Ectodermal cell (in vitro differentiated cells): ENCODE measurements at regions not wholly inside any gene's neighbourhood (a gene's known extent, or its start where the extent isn't known, plus 50 kb on each side); places are given as distances from the start of the nearest gene placed in this dataset.

ENCODE experiments used
- H3K27ac ChIP-seq: 2 replicates; pipeline ENCODE4 v1.7.0; 2013; ENCODE audit warnings: mild to moderate bottlenecking, low read depth, low read length; ENCODE audit not compliant: insufficient read depth, poor library complexity, severe bottlenecking
- H3K27me3 ChIP-seq: 2 replicates; pipeline ENCODE4 v1.7.0; 2013; ENCODE audit warnings: mild to moderate bottlenecking, low read length; ENCODE audit not compliant: insufficient read depth, control insufficient read depth, poor library complexity, severe bottlenecking
- H3K36me3 ChIP-seq: one replicate; pipeline ENCODE4 v1.7.0; 2013; ENCODE audit warnings: low read length; ENCODE audit not compliant: control insufficient read depth, insufficient read depth
- H3K4me1 ChIP-seq: one replicate; pipeline ENCODE4 v1.7.0; 2013; ENCODE audit warnings: low read length; ENCODE audit not compliant: control insufficient read depth, insufficient read depth
- H3K4me3 ChIP-seq: 2 replicates; pipeline ENCODE4 v1.7.0; 2013; ENCODE audit warnings: low read depth, low read length, control low read depth; ENCODE audit not compliant: insufficient read depth
- H3K9me3 ChIP-seq: 2 replicates; pipeline ENCODE4 v1.7.0; 2013; ENCODE audit warnings: mild to moderate bottlenecking, low read length, moderate library complexity; ENCODE audit not compliant: control insufficient read depth
- WGBS, 2 experiments: methylation state at CpG; one replicate each; pipeline ENCODE4 v1.1.7; 2013; ENCODE audit warnings: missing lambda C conversion rate in 2 of 2; 5-methylcytosine and 5-hydroxymethylcytosine counted together

DNA sequence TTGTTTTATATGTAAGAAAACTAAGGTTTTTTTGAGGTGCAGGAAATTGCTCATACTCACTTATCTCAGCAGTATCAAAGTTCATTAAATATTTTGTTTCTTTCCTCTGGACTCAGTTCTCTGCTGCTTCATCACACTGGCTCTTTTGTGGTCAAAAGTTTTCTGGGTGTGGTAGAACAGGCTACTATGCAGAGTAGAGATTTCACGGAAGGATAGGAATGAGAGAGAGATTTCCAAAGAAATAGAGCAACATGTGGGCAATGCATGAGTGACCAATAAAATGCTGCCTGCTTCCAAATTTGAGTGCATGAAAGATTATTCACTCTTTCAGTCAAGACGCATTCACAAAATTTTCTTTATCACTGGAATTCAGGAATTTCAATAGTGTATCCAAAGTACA, 577.3 kb upstream of the SEMA6D start:
- Histone ChIP-seq H3K27ac (no peak overlapping the region), H3K36me3 (no peaks in the 10 kb centered on the region), H3K4me3 (no peak overlapping the region), H3K27me3 (no peaks in the 10 kb centered on the region), H3K4me1 (no peaks in the 10 kb centered on the region), H3K9me3 (no peaks in the 10 kb centered on the region)
- 86 to 95% methylated on average over 1 to 2 of the region's 2 CpGs for WGBS, 2 experiments

DNA sequence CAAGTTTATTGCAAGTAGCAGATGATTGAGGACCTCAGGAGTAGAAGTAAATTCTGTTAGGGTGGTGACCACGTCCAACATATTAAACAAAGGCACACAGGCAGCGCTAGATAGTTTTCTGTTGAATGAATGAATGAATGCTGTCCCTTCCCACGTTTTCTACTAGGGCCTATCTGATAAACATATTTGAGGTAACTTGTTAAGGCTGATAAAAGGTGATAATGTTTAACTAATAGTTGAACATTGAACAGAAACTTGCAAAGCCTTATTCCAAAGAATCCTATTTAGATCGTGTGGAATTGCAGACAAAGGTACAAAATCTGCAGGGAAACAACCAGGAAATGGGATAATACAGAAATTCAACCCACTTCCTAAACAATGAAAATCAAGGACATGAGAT, 559.5 kb upstream of the SEMA6D start:
- H3K9me3 ChIP-seq: no peaks in the 10 kb centered on the region
- no peak overlapping the region for H3K4me3 ChIP-seq
- peaks cover 5% of the 10 kb centered on the region for H3K4me1 ChIP-seq
- H3K27me3 ChIP-seq: no peaks in the 10 kb centered on the region
- H3K27ac ChIP-seq: no peak overlapping the region
- H3K36me3 ChIP-seq: no peaks in the 10 kb centered on the region
- 87 to 91% methylated on average over 4 of the region's 4 CpGs for WGBS, 2 experiments

DNA sequence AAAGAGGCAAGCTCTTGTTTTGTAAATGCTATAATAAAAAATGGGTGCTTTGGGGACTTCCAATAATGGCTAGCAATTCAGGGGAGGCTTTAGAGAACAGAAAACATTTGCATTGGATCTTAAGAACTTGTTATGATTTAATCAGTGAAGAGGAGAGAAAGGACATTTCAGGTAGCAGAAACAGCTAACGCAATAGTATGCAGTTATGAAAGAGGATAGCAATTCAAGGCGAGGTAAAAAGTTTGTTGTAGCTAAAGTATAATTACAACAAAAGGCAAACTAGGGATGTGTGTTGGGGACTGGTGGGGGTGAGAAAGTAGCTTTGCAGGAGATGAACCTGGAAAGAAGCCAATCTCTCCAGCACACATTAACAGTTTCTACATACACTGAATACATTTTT, 558.7 kb upstream of the SEMA6D start:
- H3K27me3 ChIP-seq: no peaks in the 10 kb centered on the region
- H3K9me3 ChIP-seq: no peaks in the 10 kb centered on the region
- H3K4me3 ChIP-seq: no peak overlapping the region
- H3K4me1 ChIP-seq: peaks cover 5% of the 10 kb centered on the region
- H3K27ac ChIP-seq: no peak overlapping the region
- H3K36me3 ChIP-seq: no peaks in the 10 kb centered on the region
- 97 to 99% methylated on average over 2 of the region's 2 CpGs for WGBS, 2 experiments

DNA sequence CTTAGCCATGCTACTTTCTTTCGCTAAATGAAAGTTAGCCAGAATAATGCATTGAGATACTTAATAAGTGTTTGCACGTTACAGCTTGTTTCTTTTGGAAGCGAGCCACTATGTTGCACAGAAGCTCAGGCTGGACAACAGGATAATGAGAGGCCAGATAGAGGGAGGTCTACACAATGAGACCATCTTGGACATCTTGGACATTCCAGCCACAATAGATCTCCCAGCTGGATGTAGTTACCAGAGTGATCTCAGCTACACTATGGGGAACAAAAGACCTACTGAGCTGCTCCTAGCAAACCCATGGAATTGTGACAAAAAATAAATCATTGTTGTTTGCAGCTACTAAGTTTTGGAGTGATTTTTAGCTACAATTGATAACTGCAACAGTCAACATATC, 540.1 kb upstream of the SEMA6D start:
- H3K27ac ChIP-seq: no peak overlapping the region
- WGBS, 2 experiments: 98 to 99% methylated on average over 3 of the region's 3 CpGs
- H3K4me3 ChIP-seq: no peak overlapping the region
- peaks cover under 1% of the 10 kb centered on the region for H3K27me3 ChIP-seq
- no peaks in the 10 kb centered on the region for H3K9me3 ChIP-seq
- H3K36me3 ChIP-seq: no peaks in the 10 kb centered on the region
- H3K4me1 ChIP-seq: no peaks in the 10 kb centered on the region

DNA sequence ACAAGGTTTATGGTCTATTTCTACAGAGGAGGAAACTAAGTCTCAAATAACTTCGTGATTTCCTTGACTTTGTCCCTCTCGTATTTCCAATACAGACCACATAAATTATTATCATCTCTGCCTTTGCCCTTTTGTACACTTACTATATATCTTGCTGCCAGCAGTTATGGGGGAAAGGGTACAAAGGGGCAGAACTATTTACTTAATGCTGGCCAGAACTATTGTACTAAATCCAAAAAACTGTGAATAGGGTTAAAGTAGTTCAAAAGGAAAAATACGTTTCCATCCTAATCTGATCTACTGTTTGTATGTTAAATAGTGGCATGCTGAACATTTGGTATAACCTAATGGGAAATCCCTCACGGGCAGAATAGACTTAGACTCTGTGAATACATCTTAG, 537.3 kb upstream of the SEMA6D start:
- Histone ChIP-seq H3K4me3 (no peak overlapping the region), H3K9me3 (no peaks in the 10 kb centered on the region), H3K36me3 (no peaks in the 10 kb centered on the region), H3K27ac (no peak overlapping the region), H3K4me1 (no peaks in the 10 kb centered on the region), H3K27me3 (peaks cover 29% of the 10 kb centered on the region)
- 84 to 98% methylated on average over 4 of the region's 4 CpGs for WGBS, 2 experiments

DNA sequence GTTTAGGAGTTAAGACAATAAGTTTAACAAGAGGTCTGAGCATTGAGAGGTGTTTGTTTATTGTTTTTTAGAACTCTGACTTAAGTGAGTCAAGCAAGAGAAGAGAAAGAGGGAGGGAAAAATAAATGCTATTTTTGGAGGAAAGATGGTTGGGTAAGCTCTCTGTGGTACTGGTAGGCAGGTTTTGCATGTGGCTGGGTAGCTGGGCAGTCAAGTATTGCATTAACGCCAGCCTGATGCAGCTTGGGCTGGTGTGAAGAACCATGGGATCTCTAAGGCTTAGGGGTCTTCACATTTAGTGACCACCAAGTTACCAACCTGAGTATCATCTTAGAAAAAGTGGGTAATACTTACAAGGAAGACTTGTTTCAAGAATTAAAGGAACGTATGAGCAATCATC, 534.5 kb upstream of the SEMA6D start:
- Histone ChIP-seq H3K27me3 (peaks cover 54% of the 10 kb centered on the region), H3K4me1 (no peaks in the 10 kb centered on the region), H3K36me3 (no peaks in the 10 kb centered on the region), H3K4me3 (no peak overlapping the region), H3K27ac (no peak overlapping the region), H3K9me3 (no peaks in the 10 kb centered on the region)
- 94 to 97% methylated on average over 2 of the region's 2 CpGs for WGBS, 2 experiments

DNA sequence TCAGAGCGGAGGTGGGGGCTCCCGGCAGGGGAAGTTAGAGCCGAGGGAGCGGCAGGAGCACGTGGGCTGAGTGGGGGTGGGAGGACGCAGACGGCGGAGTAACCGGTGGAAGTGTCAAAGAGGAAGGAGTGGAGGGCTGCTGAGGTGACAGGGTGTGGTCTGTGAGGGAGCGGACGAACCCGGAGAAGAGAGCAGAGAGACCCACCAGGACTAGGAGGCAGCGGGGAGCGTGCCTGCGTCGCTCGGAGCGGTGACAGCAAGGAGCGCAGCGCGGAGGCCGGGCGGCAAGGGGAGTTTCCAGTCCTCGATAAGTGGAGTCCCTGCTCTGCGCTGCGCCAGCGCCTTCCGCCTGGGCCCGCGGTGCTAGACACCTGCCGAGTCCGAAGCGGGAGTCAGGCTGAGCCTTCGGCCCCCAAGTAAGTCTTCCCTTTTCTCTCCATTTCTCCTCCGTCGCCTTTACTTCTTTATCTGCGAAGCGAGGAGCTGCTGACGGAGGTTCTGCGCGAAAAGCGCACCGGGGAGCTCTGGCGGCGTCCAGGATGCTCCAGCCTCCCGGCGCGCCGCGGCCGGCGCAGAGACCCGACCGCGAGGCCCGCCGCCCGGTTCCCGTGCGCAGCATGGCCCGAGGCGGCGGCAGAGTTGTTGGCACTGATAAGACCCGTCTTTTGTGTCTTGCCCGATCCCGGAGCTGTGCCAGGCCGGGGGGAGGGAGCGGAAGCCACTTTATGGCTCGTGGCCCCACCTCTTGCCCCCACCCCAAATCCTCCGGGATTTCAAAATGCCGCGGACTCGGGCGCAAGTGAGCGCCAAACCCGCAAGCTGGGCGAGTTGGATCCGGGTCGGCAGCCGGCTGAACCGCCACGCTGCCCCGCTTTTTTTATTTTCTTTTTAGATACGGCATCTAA, 533.0 kb upstream of the SEMA6D start:
- Histone ChIP-seq H3K27ac (no peak overlapping the region), H3K4me1 (no peaks in the 10 kb centered on the region), H3K36me3 (no peaks in the 10 kb centered on the region), H3K27me3 (peaks cover 58% of the 10 kb centered on the region), H3K9me3 (no peaks in the 10 kb centered on the region), H3K4me3 (peak overlapping the region; percentile 60)
- 1% methylated on average over 84 of the region's 84 CpGs for WGBS, 2 experiments

DNA sequence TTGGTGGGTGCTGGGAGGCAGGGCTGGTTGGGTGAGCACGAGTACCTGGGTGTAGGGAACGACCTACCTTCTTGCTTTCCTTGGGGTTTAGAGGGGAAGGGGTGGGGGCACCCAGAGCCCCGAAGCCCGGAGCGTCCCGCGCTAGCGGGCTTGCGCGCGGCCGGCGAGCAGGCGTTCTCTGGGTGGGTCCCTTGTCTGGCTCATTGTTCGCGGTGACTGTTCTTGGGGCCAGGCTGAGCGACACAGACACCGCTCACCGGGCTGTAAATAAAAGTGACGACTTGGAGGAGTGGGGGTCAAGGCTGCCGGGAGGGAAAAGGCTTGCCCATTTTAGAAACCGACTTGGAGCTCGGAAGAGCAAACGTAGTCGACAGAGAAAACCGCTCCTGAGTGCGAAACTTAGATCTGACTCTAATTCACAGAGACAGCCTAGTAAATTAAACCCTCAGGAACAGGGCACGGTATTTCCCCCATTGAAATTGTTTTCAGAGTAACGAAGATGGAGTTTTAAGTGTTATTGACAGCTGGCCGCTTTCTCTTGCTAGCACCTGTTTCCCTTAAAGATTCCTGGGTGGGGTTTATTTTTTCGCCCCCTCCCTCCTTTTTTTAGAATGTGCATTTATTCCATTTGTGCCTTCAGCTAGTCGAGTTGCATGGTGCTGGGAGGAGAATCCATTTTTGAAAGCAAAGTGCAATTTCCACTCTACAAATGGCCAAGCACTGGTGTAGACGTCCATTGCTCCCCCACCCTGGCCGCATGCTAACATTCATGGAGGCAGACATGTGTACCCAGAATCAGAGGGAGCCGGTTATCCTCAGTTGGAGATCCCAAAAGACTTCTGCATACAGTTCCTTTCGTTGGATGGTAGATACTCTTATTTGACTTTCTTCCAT, 532.1 kb upstream of the SEMA6D start:
- no peak overlapping the region for H3K27ac ChIP-seq

DNA sequence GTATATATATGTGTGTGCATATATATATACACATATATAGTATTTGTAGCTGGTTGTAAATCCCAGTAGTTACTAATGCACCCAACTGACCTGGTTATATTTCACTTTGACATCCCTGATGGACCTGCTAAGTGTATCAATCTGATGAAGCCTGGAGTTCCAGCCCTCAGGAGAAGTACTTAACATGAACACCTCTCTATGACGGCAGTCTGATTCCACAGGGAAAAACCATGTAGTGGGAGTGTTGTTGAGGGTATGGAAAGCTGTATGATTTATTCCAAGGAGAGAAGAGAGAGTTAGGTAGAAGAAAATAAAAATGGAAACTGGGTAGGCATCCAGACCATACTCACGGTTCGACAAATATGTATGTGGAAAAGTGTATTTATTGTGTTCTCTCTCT, 531.2 kb upstream of the SEMA6D start:
- H3K27me3 ChIP-seq: peaks cover 63% of the 10 kb centered on the region
- no peak overlapping the region for H3K4me3 ChIP-seq
- no peaks in the 10 kb centered on the region for H3K36me3 ChIP-seq
- 67 to 78% methylated on average over 1 to 3 of the region's 3 CpGs for WGBS, 2 experiments
- no peaks in the 10 kb centered on the region for H3K9me3 ChIP-seq
- H3K27ac ChIP-seq: no peak overlapping the region
- no peaks in the 10 kb centered on the region for H3K4me1 ChIP-seq

More for the DNA sequence above, 532.1 kb upstream of the SEMA6D start:
- no peaks in the 10 kb centered on the region for H3K9me3 ChIP-seq
- H3K36me3 ChIP-seq: no peaks in the 10 kb centered on the region
- peaks cover 62% of the 10 kb centered on the region for H3K27me3 ChIP-seq
- peak overlapping the region; percentile 60 for H3K4me3 ChIP-seq
- no peaks in the 10 kb centered on the region for H3K4me1 ChIP-seq
- 4 to 7% methylated on average over 36 of the region's 36 CpGs for WGBS, 2 experiments
